Right ventricle myocardium inferior (tissue), 1 donor: ENCODE measurements at regions not wholly inside any gene's neighbourhood (a gene's known extent, or its start where the extent isn't known, plus 50 kb on each side); places are given as distances from the start of the nearest gene placed in this dataset.

Experiments
- ATAC-seq: fragments of 200-7000 bp; cut with Tn5 transposase; one replicate; pipeline ENCODE4 v1.9.1; 2020; ENCODE audit warnings: mild to moderate bottlenecking, moderate library complexity
- DNase-seq: peaks from one replicate; pipeline ENCODE4 v3.0.0; 2021; ENCODE audit errors: missing footprints
- intact Hi-C: fragments of 100-400 bp; cut with DNase I; formaldehyde crosslinking; loops from one replicate; pipeline ENCODE4 v1.11.0; 2022
- donor health status: DM: no; HTN: yes; CAD: no; lungs with severe emphysema.

- intact Hi-C loops, result no loop called here
- no peak for DNase-seq
- no peak for ATAC-seq
These were observed 560.9 kb upstream of the PCDH9 start for GRCh38 chr13:67791047-67791446.

GRCh38 chr13:67776151-67776550 lies 546.0 kb upstream of the PCDH9 start:
- intact Hi-C loops, result no loop called here
- DNase-seq (no peak), ATAC-seq (no peak)

GRCh38 chr13:67775359-67775758 lies 545.2 kb upstream of the PCDH9 start:
- no peak for ATAC-seq
- DNase-seq, result no peak
- intact Hi-C loops, result no loop called here

GRCh38 chr13:67772807-67773453 lies 542.8 kb upstream of the PCDH9 start:
- DNase-seq (no peak), ATAC-seq (no peak)
- intact Hi-C loops, result no loop called here

- intact Hi-C loops, result no loop called here
These were observed 541.0 kb upstream of the PCDH9 start for GRCh38 chr13:67771106-67771505.

GRCh38 chr13:67769987-67770341 lies 539.8 kb upstream of the PCDH9 start:
- intact Hi-C loops, result no loop called here
- ATAC-seq, result no peak
- DNase-seq, result no peak

More at GRCh38 chr13:67771106-67771505, 541.0 kb upstream of the PCDH9 start:
- DNase-seq (no peak), ATAC-seq (no peak)

- intact Hi-C loops, result no loop called here
- DNase-seq (no peak), ATAC-seq (no peak)
These were observed 539.2 kb upstream of the PCDH9 start for GRCh38 chr13:67769063-67769986.

GRCh38 chr13:67763984-67764383 lies 533.8 kb upstream of the PCDH9 start:
- intact Hi-C loops, result no loop called here
- ATAC-seq, result no peak
- DNase-seq, result no peak

GRCh38 chr13:67763384-67763783 lies 533.2 kb upstream of the PCDH9 start:
- DNase-seq, result no peak
- intact Hi-C loops, result no loop called here
- no peak for ATAC-seq

GRCh38 chr13:67758975-67759374 lies 528.8 kb upstream of the PCDH9 start:
- ATAC-seq, result no peak
- no peak for DNase-seq
- intact Hi-C loops, result no loop called here

GRCh38 chr13:67754012-67754411 lies 523.9 kb upstream of the PCDH9 start:
- ATAC-seq (no peak), DNase-seq (no peak)
- intact Hi-C loops, result no loop called here

GRCh38 chr13:67752759-67753158 lies 522.6 kb upstream of the PCDH9 start:
- DNase-seq (no peak), ATAC-seq (no peak)
- intact Hi-C loops, result no loop called here

GRCh38 chr13:67742478-67742877 lies 512.3 kb upstream of the PCDH9 start:
- ATAC-seq (no peak), DNase-seq (no peak)
- intact Hi-C loops, result no loop called here

GRCh38 chr13:67740871-67741535 lies 510.9 kb upstream of the PCDH9 start:
- intact Hi-C loops, result no loop called here
- ATAC-seq, result no peak
- no peak for DNase-seq

GRCh38 chr13:67736646-67737420 lies 506.7 kb upstream of the PCDH9 start:
- ATAC-seq, result no peak
- intact Hi-C loops, result no loop called here
- no peak for DNase-seq

- DNase-seq (no peak), ATAC-seq (no peak)
- intact Hi-C loops, result no loop called here
These were observed 505.5 kb upstream of the PCDH9 start for GRCh38 chr13:67735651-67736050.

GRCh38 chr13:67726979-67727378 lies 496.8 kb upstream of the PCDH9 start:
- intact Hi-C loops, result no loop called here
- DNase-seq (no peak), ATAC-seq (no peak)

- intact Hi-C loops, result no loop called here
- DNase-seq (no peak), ATAC-seq (no peak)
These were observed 495.9 kb upstream of the PCDH9 start for GRCh38 chr13:67725999-67726398.

GRCh38 chr13:67713571-67713970 lies 483.4 kb upstream of the PCDH9 start:
- DNase-seq, result no peak
- no peak for ATAC-seq
- intact Hi-C loops, result no loop called here
